HCT116 (cell line): ENCODE measurements at regions not wholly inside any gene's neighbourhood (a gene's known extent, or its start where the extent isn't known, plus 50 kb on each side); places are given as distances from the start of the nearest gene placed in this dataset.

Source experiments
- CEBPB ChIP-seq: IDR thresholded peaks from 2 replicates; pipeline ENCODE4 v1.6.1; 2012; ENCODE audit warnings: low read depth
- CTCF ChIP-seq, 3 experiments: fragments of 200-600 bp in 1 of 3; sonication (generic) in 1 of 3; IDR thresholded peaks in 2 of 3; conservative IDR thresholded peaks in 1 of 3; 2 replicates each; pipeline ENCODE4 v1.5.1; 2012 to 2017; ENCODE audit warnings: low read depth in 2 of 3, low read length in 2 of 3, antibody characterized with exemption in 1 of 3, borderline replicate concordance in 1 of 3, control low read depth in 1 of 3, mild to moderate bottlenecking in 1 of 3, mixed read lengths in 1 of 3, mixed run types in 1 of 3, moderate library complexity in 1 of 3; ENCODE audit not compliant: insufficient read depth in 1 of 3
- ELF1 ChIP-seq: IDR thresholded peaks from 2 replicates; pipeline ENCODE4 v1.6.1; 2012; ENCODE audit warnings: low read depth, borderline replicate concordance
- EZH2 ChIP-seq: fragments of 200-600 bp; sonication (generic); IDR thresholded peaks from 2 replicates; pipeline ENCODE4 v1.6.1; 2017; ENCODE audit warnings: antibody characterized with exemption, mixed run types
- FOSL1 ChIP-seq: IDR thresholded peaks from 2 replicates; pipeline ENCODE4 v1.6.1; 2012; ENCODE audit warnings: low read depth
- POLR2A ChIP-seq: IDR thresholded peaks from 2 replicates; pipeline ENCODE4 v1.7.0; 2011; ENCODE audit warnings: borderline replicate concordance; ENCODE audit not compliant: insufficient read depth, insufficient read length; ENCODE audit errors: extremely low read depth
- POLR2AphosphoS5 ChIP-seq: IDR thresholded peaks from 2 replicates; pipeline ENCODE4 v1.6.1; 2011; ENCODE audit warnings: mild to moderate bottlenecking, low read depth, low read length, moderate library complexity
- RAD21 ChIP-seq: IDR thresholded peaks from 2 replicates; pipeline ENCODE4 v1.6.1; 2012; ENCODE audit warnings: low read depth, mild to moderate bottlenecking
- REST ChIP-seq: IDR thresholded peaks from 2 replicates; pipeline ENCODE4 v1.6.1; 2012; ENCODE audit warnings: low read depth
- SIN3A ChIP-seq: IDR thresholded peaks from 2 replicates; pipeline ENCODE4 v1.6.1; 2012; ENCODE audit warnings: low read depth
- SRF ChIP-seq: IDR thresholded peaks from 2 replicates; pipeline ENCODE4 v1.6.1; 2012; ENCODE audit warnings: low read depth
- TCF7L2 ChIP-seq: IDR thresholded peaks from 2 replicates; pipeline ENCODE4 v1.7.0; 2011; ENCODE audit warnings: borderline replicate concordance, inconsistent platforms; ENCODE audit not compliant: insufficient read depth, insufficient read length; ENCODE audit errors: extremely low read depth
- YY1 ChIP-seq: IDR thresholded peaks from 2 replicates; pipeline ENCODE4 v1.6.1; 2011; ENCODE audit warnings: low read length, low read depth, moderate library complexity, mild to moderate bottlenecking; ENCODE audit not compliant: insufficient replicate concordance; ENCODE audit errors: extremely low read depth
- ZNF274 ChIP-seq: fragments of 200-500 bp; sonication (Bioruptor generic); IDR thresholded peaks from 2 replicates; pipeline ENCODE4 v1.6.1; 2014; ENCODE audit warnings: mild to moderate bottlenecking, low read depth, low read length, inconsistent platforms

GRCh38 chr4:28675582-28675981, 1814.9 kb downstream of the STIM2 start:
- TF ChIP-seq YY1 (no peak), SRF (no peak), CTCF (IDR thresholded peaks at IDR 0.05 in 2 of 3, conservative IDR thresholded peaks at IDR 0.05 in 1 of 3; ENCODE audit: borderline replicate concordance in 1 of 3, insufficient read depth in 1 of 3, low read depth in 2 of 3, low read length in 2 of 3) (no peak), CEBPB (no peak), POLR2A (no peak), EZH2 (no peak), SIN3A (no peak), REST (no peak), FOSL1 (no peak), POLR2AphosphoS5 (no peak), ELF1 (no peak), RAD21 (no peak), TCF7L2 (no peak), ZNF274 (no peak)
